HPDE6-E6E7 (cell line): ENCODE measurements at regions not wholly inside any gene's neighbourhood (a gene's known extent, or its start where the extent isn't known, plus 50 kb on each side); places are given as distances from the start of the nearest gene placed in this dataset.
A peak's percentile ranks its signal among the peaks of the same experiment; 100 is the strongest.
"Not testable (repeated sequence)": the region's sequence is repeated elsewhere in the genome, so short reads cannot be mapped to it uniquely, and the experiment has no call there.

ENCODE experiments used
- DNase-seq: peaks from one replicate; pipeline ENCODE4 v3.0.0; 2011; ENCODE audit warnings: missing footprints; ENCODE audit errors: extremely low spot score

GRCh38 chr7:39758234-39758970 lies 135.0 kb downstream of the RALA start:
- no peak for DNase-seq

DNA sequence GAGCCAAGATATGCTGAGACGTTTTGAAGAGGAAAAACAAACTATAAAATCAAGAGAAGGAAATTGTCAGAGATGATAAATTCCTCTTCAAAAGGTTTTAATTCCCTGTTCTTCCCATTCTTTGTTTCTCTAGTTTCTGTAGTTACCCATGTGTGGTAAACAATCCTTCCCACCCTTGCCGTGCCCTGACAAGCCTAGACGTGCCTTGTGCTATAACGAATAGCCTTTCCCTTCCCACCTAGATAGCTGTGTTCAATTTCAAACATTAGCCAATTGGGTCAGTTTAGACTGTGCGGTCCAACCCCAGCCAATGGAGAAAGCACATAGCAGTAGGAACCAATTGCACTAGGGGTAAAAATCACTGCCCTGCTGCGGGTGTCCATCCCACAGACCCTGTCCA lies 138.1 kb downstream of the RALA start:
- peak; percentile 60 for DNase-seq

GRCh38 chr7:39762466-39762865 lies 139.1 kb downstream of the RALA start:
- not testable (repeated sequence) for DNase-seq

DNA sequence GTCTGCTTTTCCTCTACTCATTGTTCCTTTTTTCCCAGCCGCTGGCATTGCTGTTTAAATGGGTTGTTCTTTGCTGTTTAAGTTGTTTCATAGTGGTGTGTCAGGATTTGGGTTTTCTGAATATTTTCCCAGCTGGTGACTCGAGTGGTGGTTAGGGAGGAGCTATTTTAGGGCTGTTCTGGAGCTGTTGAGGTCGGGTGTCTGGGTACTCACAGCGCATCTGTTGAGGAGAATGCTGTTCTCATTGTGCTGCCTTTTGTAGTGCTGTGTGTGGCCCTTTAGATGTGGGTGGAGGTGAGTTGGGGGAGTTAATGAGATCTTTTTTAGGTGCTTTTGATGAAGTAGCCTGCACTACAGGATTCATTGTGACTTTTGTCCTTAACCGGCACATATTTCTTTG lies 139.5 kb downstream of the RALA start:
- not testable (repeated sequence) for DNase-seq

DNA sequence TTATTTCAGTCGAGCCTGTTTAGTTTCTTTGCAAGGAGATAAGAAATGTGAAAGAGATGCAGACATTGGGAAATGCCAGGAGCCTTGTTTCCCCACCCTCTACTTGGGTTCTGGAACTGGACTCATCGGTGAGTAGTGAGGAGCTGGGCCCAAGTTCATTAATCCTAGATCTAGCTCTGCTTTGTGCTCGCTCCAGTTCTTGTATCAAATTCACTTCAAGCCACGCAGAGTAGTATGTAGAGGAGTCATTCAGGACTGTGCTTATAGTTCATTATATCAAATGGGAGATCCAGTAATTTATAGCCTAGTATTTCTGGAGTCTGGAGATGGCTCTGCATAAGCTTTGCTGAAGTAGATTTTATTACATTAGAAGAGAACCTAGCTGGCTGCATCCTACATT lies 142.5 kb downstream of the RALA start:
- not testable (repeated sequence) for DNase-seq

GRCh38 chr7:39768439-39768838 lies 145.1 kb downstream of the RALA start:
- not testable (repeated sequence) for DNase-seq

DNA sequence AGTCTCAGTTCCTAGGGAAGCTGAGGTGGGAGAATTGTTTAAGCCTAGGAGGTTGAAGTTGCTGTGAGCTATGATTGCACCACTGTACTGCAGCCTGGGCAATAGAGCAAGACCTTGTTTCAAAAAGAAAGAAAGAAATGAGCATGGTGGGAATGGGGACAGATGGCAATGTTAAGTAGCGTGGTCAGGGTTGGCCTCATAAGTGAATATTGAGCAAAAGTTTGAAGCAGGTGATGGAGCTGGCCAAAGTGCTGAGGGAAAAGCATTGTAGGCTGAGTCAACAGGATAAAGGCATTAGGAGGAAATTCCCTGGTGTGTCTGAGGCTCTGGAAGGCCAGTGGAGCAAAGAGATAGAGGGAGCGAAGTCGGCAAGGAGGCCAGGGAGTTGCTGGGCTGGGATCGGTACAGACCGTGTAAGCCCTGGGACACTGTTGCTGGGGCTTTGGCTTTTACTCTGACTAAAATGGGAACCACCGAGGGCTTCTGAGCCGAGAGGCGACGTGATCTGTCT lies 151.0 kb downstream of the RALA start:
- DNase-seq = not testable (repeated sequence)

DNA sequence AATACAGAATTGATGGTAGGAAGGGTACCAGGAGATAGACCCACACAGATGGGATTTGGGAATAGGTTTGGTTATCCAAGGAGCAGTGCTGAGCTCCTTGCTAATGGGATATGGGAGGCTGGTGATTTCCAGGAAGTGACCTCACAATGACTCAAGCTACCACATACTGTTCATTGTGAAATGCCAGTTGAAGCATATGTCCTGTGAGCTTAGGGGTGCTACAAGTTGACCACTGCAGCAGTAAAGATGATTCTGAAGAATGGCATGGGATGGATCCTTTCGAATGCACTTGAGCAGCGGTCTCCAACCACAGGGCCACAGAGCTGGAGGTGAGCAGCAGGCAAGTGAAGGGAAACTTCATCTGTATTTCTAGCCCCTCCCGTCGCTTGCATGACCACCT lies 158.2 kb downstream of the RALA start:
- DNase-seq = not testable (repeated sequence)

DNA sequence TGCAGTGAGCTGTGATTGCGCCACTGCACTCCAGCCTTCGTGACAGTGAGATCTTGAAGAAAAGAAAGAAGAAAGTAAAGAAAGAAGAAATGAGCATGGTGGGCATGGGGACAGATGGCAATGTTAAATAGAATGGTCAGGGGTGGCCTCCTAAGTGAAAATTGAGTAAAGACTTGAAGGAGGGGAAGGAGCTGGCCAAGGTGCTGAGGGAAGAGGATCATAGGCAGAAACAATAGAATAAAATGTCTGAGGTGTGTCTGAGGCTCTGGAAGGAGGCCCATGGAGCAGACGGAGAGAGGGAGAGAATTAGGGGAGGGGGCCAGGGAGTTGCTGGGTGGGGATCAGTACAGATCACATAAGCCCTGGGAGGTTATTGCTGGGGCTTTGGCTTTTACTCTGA lies 163.1 kb downstream of the RALA start:
- not testable (repeated sequence) for DNase-seq

DNA sequence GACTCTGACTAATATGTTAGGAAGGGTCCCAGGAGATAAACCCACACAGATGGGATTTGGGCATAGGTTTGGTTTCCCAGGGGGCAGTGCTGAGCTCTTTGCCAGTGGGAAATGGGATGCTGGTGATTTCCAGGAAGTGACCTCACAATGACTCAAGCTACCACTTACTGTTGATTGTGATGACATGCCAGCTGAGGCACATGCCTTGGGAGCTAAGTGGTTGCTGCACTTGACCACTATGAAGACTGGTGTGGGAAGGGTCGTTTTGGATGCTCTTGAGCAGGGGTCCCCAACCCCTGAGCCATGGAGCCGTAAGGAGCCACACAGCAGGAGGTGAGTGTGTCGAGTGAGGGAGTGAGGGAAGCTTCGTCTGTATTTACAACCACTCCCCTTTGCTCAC lies 159.0 kb upstream of the CDK13 start:
- not testable (repeated sequence) for DNase-seq

DNA sequence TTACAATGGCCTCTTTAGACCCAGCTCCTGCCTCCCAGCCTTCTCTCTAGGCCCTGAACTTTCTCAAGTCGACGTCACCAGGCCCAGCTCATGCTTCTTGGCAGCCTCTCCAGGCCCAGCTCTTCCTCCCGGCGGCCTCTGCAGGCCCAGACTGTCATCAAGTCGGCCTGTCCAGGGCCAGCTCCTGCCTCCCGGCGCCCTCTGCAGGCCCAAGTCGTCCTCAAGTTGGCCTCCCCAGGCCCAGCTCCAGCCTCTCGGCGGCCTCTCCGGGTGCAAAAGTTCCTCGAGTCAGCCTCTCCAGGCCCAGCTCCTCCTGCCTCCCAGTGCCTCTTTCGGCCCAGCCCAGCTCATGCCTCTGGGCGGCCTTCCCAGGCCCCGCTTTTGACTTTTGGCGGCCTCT lies 158.1 kb upstream of the CDK13 start:
- DNase-seq = not testable (repeated sequence)

DNA sequence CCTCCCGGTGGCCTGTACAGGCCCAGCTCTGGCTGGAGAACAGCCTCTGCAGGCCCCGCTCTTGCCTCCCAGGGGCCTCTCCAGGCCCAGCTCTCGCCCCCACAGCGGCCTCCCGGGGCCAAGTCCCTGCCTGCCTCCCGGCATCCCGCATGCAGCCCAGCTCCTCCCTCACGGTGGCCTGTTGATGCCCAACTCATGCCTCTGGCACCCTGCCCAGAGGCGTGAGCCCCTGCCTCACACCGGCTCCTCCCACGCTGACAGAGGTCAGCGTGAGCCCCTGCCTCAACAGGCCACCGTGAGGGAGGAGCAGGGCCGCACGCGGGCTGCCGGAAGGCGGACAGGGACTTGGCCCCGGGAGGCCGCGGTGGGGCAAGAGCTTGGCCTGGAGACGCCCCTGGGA lies 157.0 kb upstream of the CDK13 start:
- DNase-seq = not testable (repeated sequence)

- DNase-seq = not testable (repeated sequence)
Observed at GRCh38 chr7:39793851-39794250, 156.2 kb upstream of the CDK13 start.

- DNase-seq = not testable (repeated sequence)
Observed at GRCh38 chr7:39796947-39797346, 153.1 kb upstream of the CDK13 start.

- not testable (repeated sequence) for DNase-seq
Observed at GRCh38 chr7:39798077-39798476, 152.0 kb upstream of the CDK13 start.

GRCh38 chr7:39808796-39809481 lies 141.1 kb upstream of the CDK13 start:
- no peak for DNase-seq

- DNase-seq = no peak
Observed at GRCh38 chr7:39810204-39810642, 139.8 kb upstream of the CDK13 start.

DNA sequence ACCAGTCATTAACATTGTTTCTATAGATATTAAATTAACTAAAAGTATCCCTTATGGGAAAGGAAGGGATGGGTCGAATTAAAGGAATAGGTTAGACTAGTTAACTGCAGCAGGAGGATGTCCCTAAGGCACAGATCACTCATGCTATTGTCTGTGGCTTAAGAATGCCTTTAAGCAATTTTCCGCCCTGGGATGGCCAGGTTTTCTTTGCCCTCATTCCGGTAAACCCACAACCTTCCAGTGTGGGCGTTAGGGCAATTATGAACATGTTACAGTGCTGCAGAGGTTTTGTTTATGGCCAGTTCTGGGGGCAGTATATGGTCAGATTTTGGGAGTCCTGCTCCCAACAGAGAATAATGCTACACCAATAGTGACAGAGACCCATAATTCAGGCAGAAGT lies 139.3 kb upstream of the CDK13 start:
- DNase-seq = no peak

DNA sequence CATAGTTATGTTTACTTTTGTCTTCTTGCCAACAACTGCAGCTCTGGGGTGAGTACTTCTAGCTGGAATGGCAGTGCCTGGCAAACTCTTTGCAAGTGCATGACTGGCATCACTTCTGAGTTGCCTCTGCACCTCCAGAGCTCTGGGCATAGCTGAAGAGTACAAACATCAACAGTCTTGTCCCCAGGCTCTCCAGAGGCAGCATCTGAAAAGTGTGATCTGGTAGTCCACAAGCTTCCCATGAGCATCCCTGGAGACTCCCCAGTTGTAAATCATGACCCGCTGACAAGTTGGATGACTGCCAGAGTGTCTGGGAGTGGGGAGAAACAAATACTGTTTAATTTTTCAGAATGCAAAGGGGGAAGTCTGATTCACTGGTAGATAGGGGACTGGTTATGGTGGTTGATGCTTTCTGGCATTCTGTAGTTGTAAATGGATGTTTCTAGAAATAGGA lies 138.9 kb upstream of the CDK13 start:
- peak; percentile 44 for DNase-seq

DNA sequence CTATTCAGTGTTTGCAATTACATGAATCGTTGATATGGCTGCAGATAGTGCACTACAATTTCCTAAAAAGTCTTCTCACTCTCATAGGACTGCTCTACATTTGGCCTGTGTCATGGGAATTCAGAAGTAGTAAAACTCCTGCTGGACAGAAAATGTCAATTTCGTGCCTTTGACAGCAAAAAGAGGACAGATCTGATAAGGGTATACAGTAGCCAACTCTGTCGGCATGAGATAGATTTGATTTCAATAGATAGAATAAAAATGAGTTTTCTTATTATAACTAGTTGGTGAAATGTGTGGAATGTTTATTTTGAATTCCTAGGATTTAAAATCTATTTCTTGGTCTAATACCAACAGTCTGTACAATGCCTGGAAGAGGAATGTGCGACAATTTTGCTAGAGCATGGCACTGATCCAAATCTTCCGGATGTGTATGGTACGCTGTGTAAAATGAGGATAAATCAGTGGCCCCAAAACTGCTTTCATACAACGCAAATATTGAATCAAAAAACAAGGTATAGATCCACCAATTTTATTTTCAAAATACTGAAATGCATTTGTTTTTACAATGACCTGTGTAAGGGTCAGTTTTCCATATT lies 133.5 kb upstream of the CDK13 start:
- no peak for DNase-seq

DNA sequence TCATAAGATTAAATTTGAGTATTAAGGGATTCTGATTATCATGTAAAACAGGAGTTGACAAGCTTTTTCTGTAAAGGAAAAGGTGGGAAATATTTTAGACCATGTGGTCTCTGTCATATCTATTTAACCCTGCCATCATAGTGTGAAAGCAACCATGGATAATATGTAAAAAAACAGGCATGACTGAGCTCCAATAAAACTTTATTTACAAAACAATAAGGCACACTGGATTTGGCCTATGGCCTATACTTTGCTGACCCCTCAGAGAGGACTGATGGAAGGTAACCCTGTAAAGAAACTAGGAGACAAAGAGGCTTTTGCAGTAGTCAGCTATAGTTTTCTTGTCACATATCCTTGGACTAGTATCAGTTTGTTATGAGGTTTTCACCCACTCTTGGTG lies 130.5 kb upstream of the CDK13 start:
- no peak for DNase-seq

- no peak for DNase-seq
Observed at GRCh38 chr7:39824456-39825200, 125.4 kb upstream of the CDK13 start.
